Omental fat pad (tissue), 3 donors: ENCODE measurements at regions not wholly inside any gene's neighbourhood (a gene's known extent, or its start where the extent isn't known, plus 50 kb on each side); places are given as distances from the start of the nearest gene placed in this dataset.

ENCODE experiments used
- ATAC-seq: fragments of 150-250 bp; one replicate; pipeline ENCODE4 v1.9.1; 2016; ENCODE audit warnings: mild to moderate bottlenecking, moderate library complexity; ENCODE audit not compliant: low FRiP score
- DNase-seq: peaks from one replicate; pipeline ENCODE4 v3.0.0-alpha.2; 2019; ENCODE audit warnings: low spot score
- CTCF ChIP-seq, 3 donors: fragments of 450-650 bp; IDR thresholded peaks; one replicate each; pipeline ENCODE4 v1.5.1; 2016 to 2017; ENCODE audit warnings: antibody characterized with exemption in 3 of 3, mild to moderate bottlenecking in 3 of 3, moderate library complexity in 2 of 3

DNA sequence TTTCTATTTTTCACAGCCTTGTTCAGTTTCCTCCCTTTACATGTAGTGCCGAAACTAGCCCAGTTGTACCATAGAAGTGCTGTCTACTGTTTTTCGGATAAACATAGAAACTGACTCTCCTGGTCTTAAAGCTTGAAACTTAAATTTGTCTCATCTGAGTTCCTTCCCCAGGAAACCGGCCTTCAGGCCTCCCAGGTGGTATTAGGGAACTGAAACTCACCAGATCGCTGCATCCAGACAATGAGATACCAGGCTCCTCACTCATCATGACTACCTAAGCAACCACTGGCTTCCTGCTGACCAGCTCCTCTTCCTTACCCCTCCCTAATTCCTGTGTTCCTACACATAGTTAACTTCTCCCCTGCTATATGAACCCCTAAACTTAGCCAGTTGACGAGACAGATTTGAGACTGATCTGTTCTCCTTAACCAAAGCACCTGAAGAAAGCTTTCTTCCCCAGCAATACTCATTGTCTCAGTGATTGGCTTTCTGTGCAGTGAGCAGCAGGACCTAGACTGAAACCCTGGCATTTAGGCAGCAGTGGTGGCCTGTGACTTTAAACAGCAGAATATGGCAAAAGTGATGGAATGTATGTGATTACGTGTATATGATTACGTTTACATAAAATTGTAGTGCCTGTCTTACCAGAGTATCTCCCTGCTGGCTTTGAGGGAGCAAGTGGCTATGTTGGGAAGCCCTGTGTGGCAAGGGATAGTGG lies 959.1 kb upstream of the LCORL start:
- no peak for DNase-seq
- TF ChIP-seq CTCF (IDR thresholded peaks at IDR 0.05), result no peak
- no peak for ATAC-seq

GRCh38 chr4:18976884-18977283 lies 955.3 kb upstream of the LCORL start:
- no peak for TF ChIP-seq CTCF (IDR thresholded peaks at IDR 0.05)
- ATAC-seq (no peak), DNase-seq (no peak)

GRCh38 chr4:18975916-18976808 lies 954.6 kb upstream of the LCORL start:
- ATAC-seq, result no peak
- DNase-seq, result no peak
- no peak for TF ChIP-seq CTCF (IDR thresholded peaks at IDR 0.05)

DNA sequence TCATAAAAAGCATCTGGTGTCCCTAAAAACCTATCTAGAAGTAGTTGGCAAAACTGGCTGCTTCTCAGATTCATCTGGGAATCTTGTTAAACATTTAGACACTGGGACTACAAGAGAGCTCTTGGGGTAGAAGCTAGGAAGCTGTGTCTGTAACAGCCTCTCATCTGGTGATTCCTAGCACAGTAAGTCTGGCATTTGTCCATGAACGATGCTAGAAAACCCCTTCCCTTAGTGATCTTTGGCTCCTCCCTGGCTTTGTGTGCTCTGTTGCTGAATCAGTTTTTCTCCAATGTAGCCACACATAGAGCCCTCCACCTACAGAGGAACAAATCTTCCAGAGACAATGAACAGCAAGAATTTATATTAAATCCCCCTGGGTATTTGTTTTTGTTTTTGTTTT lies 951.7 kb upstream of the LCORL start:
- TF ChIP-seq CTCF (IDR thresholded peaks at IDR 0.05), result no peak
- DNase-seq (no peak), ATAC-seq (no peak)

DNA sequence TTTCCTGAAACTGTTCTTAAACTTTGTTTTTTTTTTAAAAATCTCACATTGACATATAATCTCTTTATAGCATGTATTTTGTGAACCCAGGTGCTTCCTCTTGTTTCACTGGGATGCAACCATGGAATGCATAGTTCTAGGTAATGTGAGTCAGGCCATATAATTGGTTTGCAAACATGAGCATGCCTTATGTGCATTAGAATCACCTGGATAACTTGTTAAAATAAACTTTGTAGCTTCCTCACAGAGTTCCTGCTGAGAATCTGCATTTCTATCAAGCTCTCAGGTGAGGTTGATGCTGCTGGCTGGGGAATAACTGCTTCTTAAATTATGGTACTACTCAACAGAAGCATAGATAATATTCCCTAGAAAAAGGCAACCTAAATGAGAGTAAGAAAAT lies 940.3 kb upstream of the LCORL start:
- no peak for TF ChIP-seq CTCF (IDR thresholded peaks at IDR 0.05)
- no peak for ATAC-seq
- no peak for DNase-seq

- no peak for ATAC-seq
- no peak for DNase-seq
- TF ChIP-seq CTCF (IDR thresholded peaks at IDR 0.05), result no peak
These were observed 939.7 kb upstream of the LCORL start for GRCh38 chr4:18961266-18961665.
